Muscle of leg (tissue), 3 donors: ENCODE measurements at regions not wholly inside any gene's neighbourhood (a gene's known extent, or its start where the extent isn't known, plus 50 kb on each side); places are given as distances from the start of the nearest gene placed in this dataset.
A peak's percentile ranks its signal among the peaks of the same experiment; 100 is the strongest.

Source experiments
- DNase-seq: peaks from one replicate; pipeline ENCODE4 v3.0.0; 2013
- H3K27ac ChIP-seq: one replicate; pipeline ENCODE4 v1.5.1; 2013; ENCODE audit warnings: mild to moderate bottlenecking, low read length, control low read depth
- H3K27me3 ChIP-seq: one replicate; pipeline ENCODE4 v1.6.1; 2013; ENCODE audit warnings: low read length; ENCODE audit not compliant: control insufficient read depth, insufficient read depth
- H3K36me3 ChIP-seq: one replicate; pipeline ENCODE4 v1.6.1; 2013; ENCODE audit warnings: low read length; ENCODE audit not compliant: control insufficient read depth, insufficient read depth
- H3K4me1 ChIP-seq: one replicate; pipeline ENCODE4 v1.6.1; 2013; ENCODE audit warnings: low read length; ENCODE audit not compliant: control insufficient read depth, insufficient read depth
- H3K4me3 ChIP-seq: one replicate; pipeline ENCODE4 v1.5.1; 2013; ENCODE audit warnings: low read length, control low read depth
- H3K9me3 ChIP-seq: replicated peaks from 2 replicates; pipeline ENCODE4 v1.6.1; 2013; ENCODE audit warnings: low read depth, low read length; ENCODE audit not compliant: control insufficient read depth
- WGBS: methylation state at CpG from one replicate; pipeline ENCODE4 v1.1.5; 2013; ENCODE audit warnings: missing lambda C conversion rate; ENCODE audit not compliant: insufficient coverage; 5-methylcytosine and 5-hydroxymethylcytosine counted together

DNA sequence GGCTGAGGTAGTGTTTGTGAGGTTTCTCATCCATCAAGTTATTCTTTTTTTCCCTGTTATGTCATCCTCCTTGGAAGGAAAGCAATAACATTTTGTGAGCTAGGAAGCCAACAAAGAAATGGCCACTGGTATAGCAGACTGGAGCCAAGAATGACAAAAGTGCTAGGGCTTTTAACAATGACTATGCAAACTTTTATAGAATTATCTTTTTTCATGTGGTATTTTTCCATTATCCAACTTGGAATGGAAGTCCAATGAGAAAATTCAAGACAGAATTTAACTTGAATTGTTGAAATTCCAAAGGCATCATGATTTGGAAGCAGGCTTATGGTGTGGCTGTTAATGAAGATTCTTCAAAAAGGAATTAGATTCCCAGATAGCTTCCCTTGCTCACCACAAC is 216.4 kb upstream of the PDGFD start:
- peak; percentile 43 for DNase-seq
- Histone ChIP-seq H3K4me3 (no peak overlapping the region), H3K36me3 (no peaks in the 10 kb centered on the region), H3K9me3 (no peaks in the 10 kb centered on the region), H3K27ac (no peak overlapping the region), H3K4me1 (no peaks in the 10 kb centered on the region), H3K27me3 (no peaks in the 10 kb centered on the region)

- peak; percentile 25 for DNase-seq
Measured at GRCh38 chr11:104372111-104372510, 208.2 kb upstream of the PDGFD start.

DNA sequence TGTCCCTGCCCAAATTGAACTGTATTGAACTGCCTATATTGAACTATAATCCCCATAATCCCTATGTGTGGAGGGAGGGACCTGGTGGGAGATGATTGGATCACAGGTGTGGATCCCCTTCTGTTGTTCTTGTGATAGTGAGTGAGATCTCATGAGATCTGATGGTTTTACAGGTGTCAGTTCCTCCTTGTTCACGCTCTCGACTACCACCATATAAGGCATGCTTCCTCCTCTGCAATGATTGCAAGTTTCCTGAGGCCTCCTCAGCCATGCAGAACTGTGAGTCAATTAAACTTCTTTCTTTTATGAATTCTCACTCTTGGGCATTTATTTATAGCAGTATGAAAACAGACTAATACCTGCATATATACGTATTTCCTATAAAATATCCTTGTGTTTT is 206.5 kb upstream of the PDGFD start:
- Histone ChIP-seq H3K4me3 (no peak overlapping the region), H3K27me3 (no peaks in the 10 kb centered on the region), H3K4me1 (no peaks in the 10 kb centered on the region), H3K9me3 (no peaks in the 10 kb centered on the region), H3K27ac (no peak overlapping the region), H3K36me3 (no peaks in the 10 kb centered on the region)
- no CpG with 5 or more reads among the region's 3 CpGs for WGBS
- no peak for DNase-seq

More at GRCh38 chr11:104372111-104372510, 208.2 kb upstream of the PDGFD start:
- no peaks in the 10 kb centered on the region for H3K4me1 ChIP-seq
- no peaks in the 10 kb centered on the region for H3K27me3 ChIP-seq
- no peak overlapping the region for H3K4me3 ChIP-seq
- H3K36me3 ChIP-seq: no peaks in the 10 kb centered on the region
- no peak overlapping the region for H3K27ac ChIP-seq
- WGBS: 71% methylated on average over 3 of the region's 3 CpGs
- no peaks in the 10 kb centered on the region for H3K9me3 ChIP-seq

DNA sequence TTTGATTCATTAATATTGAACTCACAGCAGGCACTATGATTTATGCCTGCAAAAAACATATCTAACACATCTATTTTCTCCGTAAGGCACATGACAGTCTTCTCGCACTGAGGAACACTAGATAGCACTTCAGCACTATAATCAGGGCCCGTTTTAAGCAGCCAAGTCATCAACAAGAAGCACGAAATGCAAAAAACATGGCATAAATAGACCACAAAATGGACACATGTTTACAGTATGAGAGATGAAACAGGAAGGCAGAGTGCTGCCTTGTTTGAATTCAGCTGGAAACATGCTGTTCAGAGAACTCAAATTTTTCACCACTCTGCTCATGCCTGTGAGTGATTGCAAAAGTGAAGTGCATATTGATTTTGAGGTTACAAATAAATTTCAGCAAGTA is 205.8 kb upstream of the PDGFD start:
- H3K27me3 ChIP-seq: no peaks in the 10 kb centered on the region
- DNase-seq: no peak
- H3K4me1 ChIP-seq: no peaks in the 10 kb centered on the region
- WGBS: 77% methylated on average over 3 of the region's 4 CpGs
- H3K9me3 ChIP-seq: no peaks in the 10 kb centered on the region
- no peak overlapping the region for H3K27ac ChIP-seq
- no peak overlapping the region for H3K4me3 ChIP-seq
- H3K36me3 ChIP-seq: no peaks in the 10 kb centered on the region

DNA sequence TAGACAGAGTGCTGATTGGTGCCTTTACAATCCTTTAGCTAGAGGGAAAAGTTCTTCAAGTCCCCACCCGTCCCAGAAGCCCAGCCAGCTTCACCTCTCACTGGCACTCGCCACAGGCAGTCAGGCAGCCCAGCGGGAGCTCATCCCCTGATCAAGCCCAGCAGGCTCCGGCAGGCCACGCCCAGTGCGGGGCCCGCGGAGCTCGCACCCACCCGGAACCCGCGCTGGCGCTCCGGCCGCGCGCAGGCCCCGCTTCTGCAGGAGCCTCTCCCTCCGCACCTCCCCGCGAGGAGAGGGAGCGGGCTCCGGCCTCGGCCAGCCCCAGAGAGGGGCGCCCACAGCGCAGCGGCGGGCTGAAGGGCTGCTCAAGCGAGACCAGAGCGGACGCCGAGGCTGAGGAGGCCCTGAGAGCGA is 202.4 kb upstream of the PDGFD start:
- Histone ChIP-seq H3K4me3 (no peak overlapping the region), H3K4me1 (no peaks in the 10 kb centered on the region), H3K36me3 (no peaks in the 10 kb centered on the region), H3K9me3 (no peaks in the 10 kb centered on the region), H3K27me3 (no peaks in the 10 kb centered on the region), H3K27ac (no peak overlapping the region)
- DNase-seq: no peak
- 94% methylated on average over 33 of the region's 33 CpGs for whole genome bisulfite sequencing

DNA sequence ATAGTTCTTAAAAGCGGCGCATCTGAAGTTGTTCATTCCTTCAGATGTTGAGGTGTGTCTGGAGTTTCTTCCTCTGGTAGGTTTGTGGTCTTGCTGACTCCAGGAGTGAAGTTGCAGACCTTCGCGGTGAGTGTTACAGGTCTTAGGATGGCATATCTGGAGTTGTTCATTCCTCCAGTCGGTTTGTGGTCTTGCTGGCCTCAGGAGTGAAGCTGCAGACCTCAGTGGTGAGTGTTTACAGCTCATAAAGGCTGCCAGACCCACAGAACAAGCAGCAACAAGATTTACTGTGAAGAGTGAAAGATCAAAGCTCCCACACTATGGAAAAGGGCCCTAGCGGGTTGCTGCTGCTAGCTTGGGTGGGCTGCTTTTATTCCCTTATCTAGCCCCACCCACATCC is 201.7 kb upstream of the PDGFD start:
- Histone ChIP-seq H3K27ac (no peak overlapping the region), H3K4me3 (no peak overlapping the region)
- WGBS: 93% methylated on average over 6 of the region's 6 CpGs

DNA sequence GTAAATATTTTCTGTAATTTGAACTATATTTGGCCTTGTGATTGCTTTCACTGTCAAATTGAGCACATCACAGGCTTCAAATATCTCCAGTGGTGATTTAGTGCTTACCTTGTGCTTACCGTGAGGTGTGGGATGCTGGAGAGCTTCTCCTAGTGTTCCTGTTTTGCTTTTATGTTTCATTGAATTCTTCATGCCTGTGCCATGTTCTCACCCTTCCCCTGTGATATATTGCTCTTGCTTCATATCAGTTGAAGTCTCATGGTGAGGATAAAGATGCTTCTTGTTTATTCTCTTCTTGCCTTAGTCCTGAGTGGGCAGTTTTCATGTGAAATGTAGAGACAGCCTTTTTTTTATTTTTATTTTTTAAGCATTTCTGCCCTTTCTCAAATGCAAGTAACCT is 198.0 kb upstream of the PDGFD start:
- H3K9me3 ChIP-seq: no peaks in the 10 kb centered on the region
- no peaks in the 10 kb centered on the region for H3K27me3 ChIP-seq
- H3K4me1 ChIP-seq: no peaks in the 10 kb centered on the region
- no peak for DNase-seq
- no peaks in the 10 kb centered on the region for H3K36me3 ChIP-seq
- WGBS: no CpG with 5 or more reads among the region's 1 CpG
- no peak overlapping the region for H3K27ac ChIP-seq
- H3K4me3 ChIP-seq: no peak overlapping the region

More for the DNA sequence above, 201.7 kb upstream of the PDGFD start:
- H3K27me3 ChIP-seq: no peaks in the 10 kb centered on the region
- H3K4me1 ChIP-seq: no peaks in the 10 kb centered on the region
- no peak for DNase-seq
- no peaks in the 10 kb centered on the region for H3K36me3 ChIP-seq
- H3K9me3 ChIP-seq: no peaks in the 10 kb centered on the region

- no peaks in the 10 kb centered on the region for H3K36me3 ChIP-seq
- H3K4me1 ChIP-seq: no peaks in the 10 kb centered on the region
- DNase-seq: no peak
- H3K27me3 ChIP-seq: no peaks in the 10 kb centered on the region
- no peak overlapping the region for H3K4me3 ChIP-seq
- H3K27ac ChIP-seq: no peak overlapping the region
- peaks cover 6% of the 10 kb centered on the region for H3K9me3 ChIP-seq
- no CpG with 5 or more reads among the region's 4 CpGs for WGBS
Measured at GRCh38 chr11:104352036-104352435, 188.1 kb upstream of the PDGFD start.

- Histone ChIP-seq H3K27ac (no peak overlapping the region), H3K9me3 (no peaks in the 10 kb centered on the region), H3K4me3 (no peak overlapping the region), H3K36me3 (no peaks in the 10 kb centered on the region), H3K4me1 (no peaks in the 10 kb centered on the region), H3K27me3 (no peaks in the 10 kb centered on the region)
- WGBS: no CpG with 5 or more reads among the region's 1 CpG
- DNase-seq: no peak
Measured at GRCh38 chr11:104343578-104343977, 179.6 kb upstream of the PDGFD start.

GRCh38 chr11:104340590-104340989 is 176.6 kb upstream of the PDGFD start:
- Histone ChIP-seq H3K9me3 (no peaks in the 10 kb centered on the region), H3K27ac (no peak overlapping the region), H3K4me1 (no peaks in the 10 kb centered on the region), H3K4me3 (no peak overlapping the region), H3K36me3 (no peaks in the 10 kb centered on the region), H3K27me3 (no peaks in the 10 kb centered on the region)
- 33% methylated on average over 1 of the region's 2 CpGs for WGBS
- DNase-seq: peak; percentile 39

DNA sequence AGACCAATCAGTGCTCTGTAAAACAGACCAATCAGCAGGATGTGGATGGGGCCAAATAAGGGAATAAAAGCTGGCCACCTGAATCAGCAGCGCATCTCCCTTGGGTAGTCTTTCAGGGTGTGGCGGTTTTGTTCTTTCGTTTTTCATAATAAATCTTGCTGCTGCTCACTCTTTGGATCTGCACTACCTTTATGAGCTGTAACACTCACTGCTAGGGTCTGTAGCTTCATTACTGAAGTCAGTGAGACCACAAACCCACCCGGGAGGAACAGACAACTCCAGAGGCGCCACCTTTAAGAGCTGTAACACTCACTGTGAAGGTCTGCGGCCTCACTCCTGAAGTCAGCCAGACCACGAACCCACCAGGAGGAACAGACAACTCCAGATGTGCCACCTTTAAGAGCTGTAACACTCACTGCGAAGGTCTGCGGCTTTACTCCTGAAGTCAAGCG is 175.5 kb upstream of the PDGFD start:
- Histone ChIP-seq H3K27ac (no peak overlapping the region), H3K4me1 (no peaks in the 10 kb centered on the region), H3K4me3 (no peak overlapping the region), H3K36me3 (no peaks in the 10 kb centered on the region), H3K9me3 (no peaks in the 10 kb centered on the region), H3K27me3 (no peaks in the 10 kb centered on the region)
- no peak for DNase-seq
- WGBS: 91% methylated on average over 8 of the region's 10 CpGs
